Loucy (cell line): ENCODE measurements at regions not wholly inside any gene's neighbourhood (a gene's known extent, or its start where the extent isn't known, plus 50 kb on each side); places are given as distances from the start of the nearest gene placed in this dataset.

Experiments
- H2AFZ ChIP-seq: fragments of 200-600 bp; sonication (generic); 2 replicates; pipeline ENCODE4 v1.6.0; 2016; ENCODE audit warnings: antibody characterized with exemption, mild to moderate bottlenecking, low read length, moderate library complexity
- H3F3A ChIP-seq: fragments of 200-600 bp; 2 replicates; pipeline ENCODE4 v1.6.0; 2016; ENCODE audit warnings: antibody characterized with exemption, low read depth, mild to moderate bottlenecking
- H3K27me3 ChIP-seq: fragments of 200-600 bp; sonication (generic); 2 replicates; pipeline ENCODE4 v1.6.1; 2014; ENCODE audit warnings: low read length, mild to moderate bottlenecking; ENCODE audit not compliant: insufficient read depth, poor library complexity, severe bottlenecking
- H3K36me3 ChIP-seq: fragments of 200-600 bp; sonication (generic); 2 replicates; pipeline ENCODE4 v1.6.1; 2016; ENCODE audit warnings: low read length; ENCODE audit not compliant: insufficient read depth
- H3K4me1 ChIP-seq: fragments of 200-600 bp; sonication (generic); 2 replicates; pipeline ENCODE4 v1.5.1; 2014; ENCODE audit warnings: low read length, mild to moderate bottlenecking; ENCODE audit not compliant: insufficient read depth, poor library complexity, severe bottlenecking
- H3K4me2 ChIP-seq: fragments of 200-600 bp; sonication (generic); 2 replicates; pipeline ENCODE4 v1.6.0; 2014; ENCODE audit warnings: antibody characterized with exemption, low read length, low read depth, mild to moderate bottlenecking; ENCODE audit not compliant: poor library complexity, severe bottlenecking
- H3K4me3 ChIP-seq: fragments of 200-600 bp; sonication (generic); 2 replicates; pipeline ENCODE4 v1.5.1; 2014; ENCODE audit warnings: low read length, mild to moderate bottlenecking, mixed read lengths; ENCODE audit not compliant: poor library complexity, severe bottlenecking
- H3K79me2 ChIP-seq: fragments of 200-600 bp; sonication (generic); 2 replicates; pipeline ENCODE4 v1.6.1; 2014; ENCODE audit warnings: low read length; ENCODE audit not compliant: insufficient read depth
- H3K9ac ChIP-seq: fragments of 200-600 bp; sonication (generic); 2 replicates; pipeline ENCODE4 v1.6.0; 2014; ENCODE audit warnings: mild to moderate bottlenecking, low read depth, low read length, moderate library complexity; ENCODE audit not compliant: poor library complexity, severe bottlenecking
- H3K9me2 ChIP-seq: fragments of 200-600 bp; sonication (generic); replicated peaks from 2 replicates; pipeline ENCODE4 v1.6.1; 2016; ENCODE audit warnings: low read depth, low read length, mixed read lengths
- H3K9me3 ChIP-seq: fragments of 200-600 bp; sonication (generic); 2 replicates; pipeline ENCODE4 v1.6.1; 2014; ENCODE audit warnings: mild to moderate bottlenecking, antibody characterized with exemption, low read length, low read depth; ENCODE audit not compliant: insufficient read depth
- H4K20me1 ChIP-seq: fragments of 200-600 bp; sonication (generic); 2 replicates; pipeline ENCODE4 v1.6.0; 2014; ENCODE audit warnings: antibody characterized with exemption, low read length, mild to moderate bottlenecking; ENCODE audit not compliant: insufficient read depth, poor library complexity, severe bottlenecking
- EZH2phosphoT487 ChIP-seq: fragments of 200-600 bp; IDR thresholded peaks from 2 replicates; pipeline ENCODE4 v1.6.1; 2018; ENCODE audit warnings: antibody characterized with exemption, mild to moderate bottlenecking, moderate library complexity, borderline replicate concordance
- TF ChIP-seq, protein P1 (sequence below): fragments of 200-600 bp; sonication (generic); conservative IDR thresholded peaks from 2 replicates; pipeline ENCODE4 v1.5.1; 2014; ENCODE audit warnings: mild to moderate bottlenecking, antibody characterized with exemption, low read length

DNA sequence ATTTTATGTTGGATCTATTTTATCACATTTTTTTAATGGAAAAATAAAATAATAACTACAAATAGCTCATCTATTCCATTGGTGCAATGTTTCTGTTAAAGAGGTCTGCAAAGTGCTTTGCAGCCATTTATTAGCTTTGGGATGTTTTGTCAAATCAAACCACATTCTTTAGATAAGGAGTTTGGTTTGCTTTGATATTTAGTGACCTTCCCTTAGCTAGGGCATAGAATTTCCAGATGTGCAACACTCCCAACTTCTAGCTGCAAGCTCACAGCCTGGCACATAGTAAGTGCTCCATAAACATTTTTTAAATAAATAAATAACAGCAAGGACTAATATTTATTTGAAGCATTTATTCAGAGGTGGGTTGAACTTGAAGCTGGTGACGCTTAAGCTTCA is 80.4 kb upstream of the ARHGAP29 start:
- H3K4me3 ChIP-seq = no peak overlapping the region
- H3K36me3 ChIP-seq = no peaks in the 10 kb centered on the region
- no peaks in the 10 kb centered on the region for H3K79me2 ChIP-seq
- no peaks in the 10 kb centered on the region for H3F3A ChIP-seq
- no peaks in the 10 kb centered on the region for H3K9me3 ChIP-seq
- H3K4me2 ChIP-seq = no peak overlapping the region
- no peaks in the 10 kb centered on the region for H3K27me3 ChIP-seq
- H4K20me1 ChIP-seq = no peaks in the 10 kb centered on the region
- no peaks in the 10 kb centered on the region for H3K9me2 ChIP-seq
- no peak for TF ChIP-seq EZH2phosphoT487
- TF ChIP-seq, protein P1, sequence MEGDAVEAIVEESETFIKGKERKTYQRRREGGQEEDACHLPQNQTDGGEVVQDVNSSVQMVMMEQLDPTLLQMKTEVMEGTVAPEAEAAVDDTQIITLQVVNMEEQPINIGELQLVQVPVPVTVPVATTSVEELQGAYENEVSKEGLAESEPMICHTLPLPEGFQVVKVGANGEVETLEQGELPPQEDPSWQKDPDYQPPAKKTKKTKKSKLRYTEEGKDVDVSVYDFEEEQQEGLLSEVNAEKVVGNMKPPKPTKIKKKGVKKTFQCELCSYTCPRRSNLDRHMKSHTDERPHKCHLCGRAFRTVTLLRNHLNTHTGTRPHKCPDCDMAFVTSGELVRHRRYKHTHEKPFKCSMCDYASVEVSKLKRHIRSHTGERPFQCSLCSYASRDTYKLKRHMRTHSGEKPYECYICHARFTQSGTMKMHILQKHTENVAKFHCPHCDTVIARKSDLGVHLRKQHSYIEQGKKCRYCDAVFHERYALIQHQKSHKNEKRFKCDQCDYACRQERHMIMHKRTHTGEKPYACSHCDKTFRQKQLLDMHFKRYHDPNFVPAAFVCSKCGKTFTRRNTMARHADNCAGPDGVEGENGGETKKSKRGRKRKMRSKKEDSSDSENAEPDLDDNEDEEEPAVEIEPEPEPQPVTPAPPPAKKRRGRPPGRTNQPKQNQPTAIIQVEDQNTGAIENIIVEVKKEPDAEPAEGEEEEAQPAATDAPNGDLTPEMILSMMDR = no peak
- H2AFZ ChIP-seq = no peak overlapping the region
- H3K4me1 ChIP-seq = no peaks in the 10 kb centered on the region
- H3K9ac ChIP-seq = no peak overlapping the region

DNA sequence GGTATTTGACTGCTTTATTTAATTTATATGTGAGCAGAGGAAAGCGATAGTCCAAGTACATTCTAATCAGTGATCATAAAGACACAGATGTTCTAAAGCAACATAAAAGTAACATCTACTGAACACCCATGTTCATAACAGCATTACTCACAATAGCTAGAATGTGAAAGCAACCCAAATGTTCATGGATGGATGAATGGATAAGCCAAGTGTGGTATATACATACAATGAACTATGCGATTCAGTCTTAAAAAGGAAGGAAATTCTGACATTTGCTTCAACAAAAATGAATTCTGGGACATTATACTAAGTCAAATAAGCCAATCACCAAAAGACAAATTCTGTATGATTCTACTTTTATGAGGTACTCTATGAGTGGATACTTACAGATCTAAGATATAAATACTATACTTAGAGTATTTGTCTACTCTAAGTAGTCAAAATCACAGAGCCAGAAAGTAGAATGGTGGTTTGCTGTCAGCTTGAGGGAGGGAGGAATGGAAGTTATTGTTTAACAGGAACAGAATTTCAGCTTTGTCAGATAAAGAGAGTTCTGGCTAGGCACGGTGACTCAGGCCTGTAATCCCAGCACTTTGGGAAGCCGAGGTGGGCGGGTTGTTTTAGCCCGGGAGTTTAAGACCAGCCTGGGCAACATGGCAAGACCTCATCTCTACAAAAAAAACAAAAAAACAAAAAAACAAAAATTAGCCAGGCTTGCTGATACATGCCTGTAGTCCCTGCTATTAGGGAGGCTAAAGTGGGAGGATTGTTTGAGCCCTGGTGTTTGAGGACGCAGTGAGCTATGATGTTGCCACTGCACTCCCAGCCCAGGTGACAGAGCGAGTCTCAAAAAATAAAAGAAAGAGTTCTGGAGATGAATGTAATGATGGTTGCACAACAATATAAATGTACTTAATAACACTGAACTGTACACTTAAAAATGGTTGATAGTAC is 79.7 kb upstream of the ARHGAP29 start:
- no peak overlapping the region for H3K4me2 ChIP-seq
- H3K4me1 ChIP-seq = no peaks in the 10 kb centered on the region
- H3K79me2 ChIP-seq = no peaks in the 10 kb centered on the region
- H3F3A ChIP-seq = no peaks in the 10 kb centered on the region
- H4K20me1 ChIP-seq = no peaks in the 10 kb centered on the region
- no peaks in the 10 kb centered on the region for H3K36me3 ChIP-seq
- H3K9ac ChIP-seq = no peak overlapping the region
- no peaks in the 10 kb centered on the region for H3K27me3 ChIP-seq
- TF ChIP-seq, protein P1 = no peak
- no peak for TF ChIP-seq EZH2phosphoT487
- H2AFZ ChIP-seq = no peak overlapping the region
- no peaks in the 10 kb centered on the region for H3K9me3 ChIP-seq
- no peak overlapping the region for H3K4me3 ChIP-seq
- no peaks in the 10 kb centered on the region for H3K9me2 ChIP-seq

DNA sequence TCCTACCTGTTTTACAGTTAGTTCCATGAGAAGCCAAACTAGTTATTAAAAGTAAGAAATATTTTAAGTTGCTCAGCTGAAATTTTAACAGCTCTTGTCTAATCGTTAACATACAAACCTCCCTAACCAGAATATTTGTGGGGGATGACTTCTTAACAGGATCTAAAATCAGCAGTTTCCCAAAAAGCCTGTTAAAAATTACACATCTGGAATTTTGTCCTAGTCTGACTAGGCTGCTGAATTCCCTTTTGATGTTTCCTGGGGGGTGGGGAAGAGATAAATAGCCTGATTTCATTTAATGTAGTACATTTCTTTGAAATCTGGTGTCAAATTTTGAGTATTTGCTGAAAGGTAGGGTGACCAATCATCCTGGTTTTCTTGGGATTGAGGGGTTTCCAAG is 78.8 kb upstream of the ARHGAP29 start:
- Histone ChIP-seq H3K4me1 (no peaks in the 10 kb centered on the region), H3K27me3 (no peaks in the 10 kb centered on the region), H3K9me3 (no peaks in the 10 kb centered on the region), H2AFZ (no peak overlapping the region), H3K36me3 (no peaks in the 10 kb centered on the region), H3K79me2 (no peaks in the 10 kb centered on the region), H3K9ac (no peak overlapping the region), H3K4me2 (no peak overlapping the region), H4K20me1 (no peaks in the 10 kb centered on the region), H3K4me3 (no peak overlapping the region), H3K9me2 (no peaks in the 10 kb centered on the region), H3F3A (no peaks in the 10 kb centered on the region)
- TF ChIP-seq, protein P1 = no peak
- no peak for TF ChIP-seq EZH2phosphoT487
